Astrocyte (in vitro differentiated cells and primary cell): ENCODE measurements at regions not wholly inside any gene's neighbourhood (a gene's known extent, or its start where the extent isn't known, plus 50 kb on each side); places are given as distances from the start of the nearest gene placed in this dataset.

Experiments
- DNase-seq: peaks from one replicate; pipeline ENCODE4 v3.0.0-alpha.2; 2010; ENCODE audit warnings: low read depth
- FAIRE-seq: peaks from 2 replicates; lab custom pipeline; 2011; peaks lifted over from hg19 to GRCh38; lab: Jason Lieb, UNC
- H2AFZ ChIP-seq: 2 replicates; pipeline ENCODE4 v1.6.0; 2012; ENCODE audit warnings: low read depth, low read length, inconsistent platforms
- H3K27ac ChIP-seq: 2 replicates; pipeline ENCODE4 v1.5.1; 2011; ENCODE audit warnings: low read depth, low read length, inconsistent platforms
- H3K27me3 ChIP-seq: 2 replicates; pipeline ENCODE4 v1.6.0; 2011; ENCODE audit warnings: low read length, inconsistent platforms; ENCODE audit not compliant: insufficient read depth
- H3K36me3 ChIP-seq: 2 replicates; pipeline ENCODE4 v1.5.1; 2011; ENCODE audit warnings: low read length, inconsistent platforms; ENCODE audit not compliant: insufficient read depth
- H3K4me1 ChIP-seq: 2 replicates; pipeline ENCODE4 v1.5.1; 2011; ENCODE audit warnings: low read length, inconsistent platforms; ENCODE audit not compliant: insufficient read depth
- H3K4me2 ChIP-seq: 2 replicates; pipeline ENCODE4 v1.6.0; 2012; ENCODE audit warnings: low read length, inconsistent platforms
- H3K4me3 ChIP-seq: 2 replicates; pipeline ENCODE4 v1.5.1; 2011; ENCODE audit warnings: low read depth, mild to moderate bottlenecking, low read length, inconsistent platforms; ENCODE audit not compliant: insufficient read depth
- H3K79me2 ChIP-seq: 2 replicates; pipeline ENCODE4 v1.6.0; 2012; ENCODE audit warnings: mild to moderate bottlenecking, low read length, inconsistent platforms; ENCODE audit not compliant: insufficient read depth
- H3K9ac ChIP-seq: 2 replicates; pipeline ENCODE4 v1.6.0; 2012; ENCODE audit warnings: mild to moderate bottlenecking, low read length, inconsistent platforms
- H3K9me3 ChIP-seq: 2 replicates; pipeline ENCODE4 v1.5.1; 2012; ENCODE audit warnings: low read depth, mild to moderate bottlenecking, low read length, inconsistent platforms; ENCODE audit not compliant: insufficient read depth
- H4K20me1 ChIP-seq: 2 replicates; pipeline ENCODE4 v1.6.0; 2012; ENCODE audit warnings: low read length, inconsistent platforms; ENCODE audit not compliant: insufficient read depth
- H3K27ac Mint-ChIP-seq: one replicate; pipeline ENCODE4 v1.8.0; 2021; ENCODE audit warnings: mild to moderate bottlenecking, mixed read lengths; ENCODE audit not compliant: unreplicated experiment
- H3K27me3 Mint-ChIP-seq: one replicate; pipeline ENCODE4 v1.8.0; 2021; ENCODE audit warnings: low read depth, mixed read lengths; ENCODE audit not compliant: unreplicated experiment
- H3K36me3 Mint-ChIP-seq: one replicate; pipeline ENCODE4 v1.8.0; 2021; ENCODE audit warnings: low read depth, mixed read lengths; ENCODE audit not compliant: unreplicated experiment
- H3K4me1 Mint-ChIP-seq: one replicate; pipeline ENCODE4 v1.8.0; 2021; ENCODE audit warnings: low read depth, mixed read lengths; ENCODE audit not compliant: unreplicated experiment
- H3K4me3 Mint-ChIP-seq: one replicate; pipeline ENCODE4 v1.8.0; 2021; ENCODE audit warnings: mild to moderate bottlenecking, moderate library complexity, mixed read lengths; ENCODE audit not compliant: unreplicated experiment
- H3K9me3 Mint-ChIP-seq: one replicate; pipeline ENCODE4 v1.8.0; 2021; ENCODE audit warnings: mild to moderate bottlenecking, mixed read lengths; ENCODE audit not compliant: unreplicated experiment
- EZH2 ChIP-seq: IDR thresholded peaks from 2 replicates; pipeline ENCODE4 v1.6.1; 2012; ENCODE audit warnings: mild to moderate bottlenecking, low read length, inconsistent platforms; ENCODE audit not compliant: insufficient read depth
- TF ChIP-seq, protein P1 (sequence below): IDR thresholded peaks from 2 replicates; pipeline ENCODE4 v1.5.1; 2011; ENCODE audit warnings: low read depth, mild to moderate bottlenecking, inconsistent platforms, low read length, moderate library complexity; ENCODE audit not compliant: insufficient read depth

DNA sequence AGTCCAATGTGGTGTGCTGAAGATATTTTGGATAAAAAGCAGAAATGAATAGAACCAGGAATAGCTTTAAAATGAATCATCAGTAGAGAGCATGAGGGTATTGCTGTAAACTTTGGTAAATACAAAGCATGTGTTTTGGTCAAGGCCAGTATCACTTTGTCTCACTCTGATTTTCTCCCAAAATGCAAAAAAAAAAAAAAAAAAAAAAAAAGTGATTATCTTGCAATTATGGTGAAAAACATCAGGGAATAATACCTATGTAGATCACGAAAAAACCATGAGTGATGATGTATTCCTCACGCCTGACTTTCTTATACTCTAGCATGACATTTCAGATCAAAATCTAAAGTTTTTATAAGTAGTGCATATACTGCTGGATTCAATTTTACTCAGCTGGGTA lies 897.9 kb upstream of the FAT3 start:
- Mint-ChIP-seq H3K27ac (no peak overlapping the region), H3K27me3 (peaks cover 6% of the 10 kb centered on the region), H3K9me3 (peaks cover 2% of the 10 kb centered on the region), H3K36me3 (no peaks in the 10 kb centered on the region), H3K4me3 (no peak overlapping the region), H3K4me1 (no peaks in the 10 kb centered on the region)
- Histone ChIP-seq H3K4me3 (no peak overlapping the region), H3K27me3 (no peaks in the 10 kb centered on the region), H3K4me1 (no peaks in the 10 kb centered on the region), H4K20me1 (no peaks in the 10 kb centered on the region), H3K79me2 (no peaks in the 10 kb centered on the region), H3K4me2 (no peak overlapping the region), H3K9me3 (no peaks in the 10 kb centered on the region), H3K9ac (no peak overlapping the region), H2AFZ (no peak overlapping the region), H3K36me3 (no peaks in the 10 kb centered on the region), H3K27ac (no peak overlapping the region)
- TF ChIP-seq EZH2, result no peak
- TF ChIP-seq, protein P1, sequence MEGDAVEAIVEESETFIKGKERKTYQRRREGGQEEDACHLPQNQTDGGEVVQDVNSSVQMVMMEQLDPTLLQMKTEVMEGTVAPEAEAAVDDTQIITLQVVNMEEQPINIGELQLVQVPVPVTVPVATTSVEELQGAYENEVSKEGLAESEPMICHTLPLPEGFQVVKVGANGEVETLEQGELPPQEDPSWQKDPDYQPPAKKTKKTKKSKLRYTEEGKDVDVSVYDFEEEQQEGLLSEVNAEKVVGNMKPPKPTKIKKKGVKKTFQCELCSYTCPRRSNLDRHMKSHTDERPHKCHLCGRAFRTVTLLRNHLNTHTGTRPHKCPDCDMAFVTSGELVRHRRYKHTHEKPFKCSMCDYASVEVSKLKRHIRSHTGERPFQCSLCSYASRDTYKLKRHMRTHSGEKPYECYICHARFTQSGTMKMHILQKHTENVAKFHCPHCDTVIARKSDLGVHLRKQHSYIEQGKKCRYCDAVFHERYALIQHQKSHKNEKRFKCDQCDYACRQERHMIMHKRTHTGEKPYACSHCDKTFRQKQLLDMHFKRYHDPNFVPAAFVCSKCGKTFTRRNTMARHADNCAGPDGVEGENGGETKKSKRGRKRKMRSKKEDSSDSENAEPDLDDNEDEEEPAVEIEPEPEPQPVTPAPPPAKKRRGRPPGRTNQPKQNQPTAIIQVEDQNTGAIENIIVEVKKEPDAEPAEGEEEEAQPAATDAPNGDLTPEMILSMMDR, result no peak
- FAIRE-seq, result no peak
- no peak for DNase-seq

DNA sequence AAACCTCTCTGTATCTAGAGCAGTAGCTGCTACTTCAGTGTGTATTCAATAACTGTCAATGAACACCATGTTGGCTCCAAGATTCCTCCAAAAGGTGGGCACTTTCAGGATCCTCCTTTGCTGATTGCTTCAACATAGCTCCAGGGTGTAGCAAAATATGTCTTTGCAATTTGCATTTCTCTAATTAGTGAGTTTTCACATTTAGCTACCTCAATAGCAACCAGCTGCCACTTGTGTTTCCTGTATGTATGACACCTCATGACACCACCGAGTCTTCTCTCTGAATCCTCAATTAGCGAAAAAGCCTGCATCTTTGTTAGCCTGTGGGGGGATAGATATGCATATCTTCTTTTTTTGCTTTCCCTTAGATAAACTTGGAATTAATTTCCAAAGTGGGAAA lies 898.3 kb upstream of the FAT3 start:
- H3K27me3 Mint-ChIP-seq, result peaks cover 6% of the 10 kb centered on the region
- H2AFZ ChIP-seq, result no peak overlapping the region
- no peak for FAIRE-seq

DNA sequence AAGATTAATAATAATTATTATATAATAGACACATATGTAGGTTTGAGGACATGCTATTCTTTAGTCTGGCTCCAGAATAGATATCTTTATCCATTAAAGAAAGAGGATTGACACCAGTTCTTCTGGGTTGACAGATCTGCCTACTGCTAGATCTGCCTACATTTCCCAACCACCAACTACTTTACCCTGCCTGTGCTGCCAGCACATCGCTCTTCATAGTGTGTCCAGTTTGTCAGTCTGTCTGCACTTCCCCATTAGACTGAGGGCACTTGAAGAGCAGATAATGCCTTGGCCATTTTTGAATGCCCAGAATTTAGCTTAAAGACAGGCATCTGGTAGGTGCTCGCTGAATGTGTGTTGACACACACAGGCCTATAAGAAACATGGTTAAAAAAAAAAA lies 910.1 kb upstream of the FAT3 start:
- peaks cover 2% of the 10 kb centered on the region for H3K27me3 Mint-ChIP-seq
- H3K27me3 ChIP-seq, result no peaks in the 10 kb centered on the region
- no peaks in the 10 kb centered on the region for H3K4me1 ChIP-seq
- H3K9ac ChIP-seq, result no peak overlapping the region
- H4K20me1 ChIP-seq, result no peaks in the 10 kb centered on the region
- H3K36me3 Mint-ChIP-seq, result no peaks in the 10 kb centered on the region
- H3K79me2 ChIP-seq, result no peaks in the 10 kb centered on the region
- H3K36me3 ChIP-seq, result no peaks in the 10 kb centered on the region
- TF ChIP-seq, protein P1, result no peak
- no peak for TF ChIP-seq EZH2
- H2AFZ ChIP-seq, result no peak overlapping the region
- FAIRE-seq (no peak), DNase-seq (no peak)
- no peaks in the 10 kb centered on the region for H3K9me3 ChIP-seq
- H3K4me2 ChIP-seq, result no peak overlapping the region
- H3K4me1 Mint-ChIP-seq, result peaks cover 5% of the 10 kb centered on the region
- no peak overlapping the region for H3K4me3 ChIP-seq
- no peak overlapping the region for H3K4me3 Mint-ChIP-seq
- no peak overlapping the region for H3K27ac Mint-ChIP-seq
- no peak overlapping the region for H3K27ac ChIP-seq
- H3K9me3 Mint-ChIP-seq, result no peaks in the 10 kb centered on the region

More for the DNA sequence above, 898.3 kb upstream of the FAT3 start:
- no peaks in the 10 kb centered on the region for H3K4me1 Mint-ChIP-seq
- peaks cover 2% of the 10 kb centered on the region for H3K9me3 Mint-ChIP-seq
- Histone ChIP-seq H3K79me2 (no peaks in the 10 kb centered on the region), H3K27me3 (no peaks in the 10 kb centered on the region), H3K36me3 (no peaks in the 10 kb centered on the region), H3K4me3 (no peak overlapping the region), H3K4me1 (no peaks in the 10 kb centered on the region), H3K4me2 (no peak overlapping the region), H3K27ac (no peak overlapping the region), H3K9me3 (no peaks in the 10 kb centered on the region), H3K9ac (no peak overlapping the region), H4K20me1 (no peaks in the 10 kb centered on the region)
- no peak overlapping the region for H3K27ac Mint-ChIP-seq
- TF ChIP-seq, protein P1, result no peak
- no peak for TF ChIP-seq EZH2
- no peaks in the 10 kb centered on the region for H3K36me3 Mint-ChIP-seq
- DNase-seq, result no peak
- no peak overlapping the region for H3K4me3 Mint-ChIP-seq
